A549 (cell line): ENCODE measurements at regions not wholly inside any gene's neighbourhood (a gene's known extent, or its start where the extent isn't known, plus 50 kb on each side); places are given as distances from the start of the nearest gene placed in this dataset.

ENCODE experiments used
- CTCF ChIP-seq: fragments of >200 bp; sonication (Bioruptor Twin); formaldehyde crosslinking; IDR thresholded peaks from 3 replicates; pipeline ENCODE4 v1.5.1; 2016
- EP300 ChIP-seq, 2 experiments: fragments of >200 bp; sonication (Bioruptor Twin); formaldehyde crosslinking; IDR thresholded peaks; 2 replicates in 1 of 2; 3 replicates in 1 of 2; pipeline ENCODE4 v1.6.1; 2016 to 2017
- HOXA7 ChIP-seq: fragments of 250-450 bp; sonication (Bioruptor Pico); IDR thresholded peaks from 2 replicates; pipeline ENCODE4 v1.5.0; 2020; ENCODE audit warnings: mild to moderate bottlenecking, moderate library complexity
- JUN ChIP-seq, 2 experiments: fragments of >200 bp; sonication (Bioruptor Twin); formaldehyde crosslinking; IDR thresholded peaks; 2 replicates in 1 of 2; 3 replicates in 1 of 2; pipeline ENCODE4 v1.6.1; 2016 to 2017
- JUNB ChIP-seq: fragments of >200 bp; sonication (Bioruptor Twin); formaldehyde crosslinking; IDR thresholded peaks from 2 replicates; pipeline ENCODE4 v1.6.1; 2016
- POLR2A ChIP-seq: IDR thresholded peaks from 2 replicates; pipeline ENCODE4 v1.6.1; 2012; ENCODE audit warnings: mild to moderate bottlenecking, low read length
- RAD21 ChIP-seq, 2 experiments: fragments of >200 bp in 1 of 2; sonication (Bioruptor Twin) in 1 of 2; formaldehyde crosslinking in 1 of 2; IDR thresholded peaks in 1 of 2; conservative IDR thresholded peaks in 1 of 2; 2 replicates in 1 of 2; 3 replicates in 1 of 2; pipeline ENCODE4 v1.6.1; 2012 to 2018; ENCODE audit warnings: inconsistent platforms in 1 of 2

- no peak for TF ChIP-seq HOXA7
- TF ChIP-seq RAD21 (conservative IDR thresholded peaks at IDR 0.05 in 1 of 2, IDR thresholded peaks at IDR 0.05 in 1 of 2) = no peak
- TF ChIP-seq POLR2A = no peak
- no peak for TF ChIP-seq CTCF
- no peak for TF ChIP-seq JUN (IDR thresholded peaks at IDR 0.05)
- no peak for TF ChIP-seq EP300 (IDR thresholded peaks at IDR 0.05)
- no peak for TF ChIP-seq JUNB
Measured at GRCh38 chr10:78770167-78771090, 298.3 kb upstream of the ZMIZ1 start.
